ENCODE measurements at regions not wholly inside any gene's neighbourhood (a gene's known extent, or its start where the extent isn't known, plus 50 kb on each side); places are given as distances from the start of the nearest gene placed in this dataset.

DNA sequence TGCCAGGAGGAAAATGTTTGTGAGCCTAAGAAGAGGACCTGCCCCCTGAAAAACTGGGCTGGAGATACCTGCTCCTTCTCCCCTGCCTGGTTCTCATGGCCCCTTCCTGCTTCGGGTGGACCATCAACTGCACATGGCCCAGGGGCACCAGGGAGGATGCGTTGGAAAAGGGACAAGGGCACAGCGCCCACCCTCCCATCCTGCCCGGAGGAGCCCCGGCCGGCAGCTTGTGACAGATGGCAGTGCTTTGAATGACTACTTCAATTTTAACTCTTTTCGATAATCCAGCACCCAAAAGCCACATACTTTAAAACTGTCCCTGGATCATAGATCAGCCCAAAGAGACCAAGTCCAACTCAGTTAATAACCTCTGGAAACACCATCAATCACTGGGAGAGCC, 135.8 kb upstream of the NECTIN1 start:
- H3K9me3 Mint-ChIP-seq = no peaks in the 10 kb centered on the region
- H3K4me1 Mint-ChIP-seq (ENCODE audit: low read depth) = no peaks in the 10 kb centered on the region
- H3K4me3 Mint-ChIP-seq = no peak overlapping the region
- no peaks in the 10 kb centered on the region for H3K36me3 Mint-ChIP-seq (ENCODE audit: low read depth)
- no peak overlapping the region for H3K27ac Mint-ChIP-seq
- intact Hi-C loops (cut with micrococcal nuclease) = no loop called here
- peaks cover 11% of the 10 kb centered on the region for H3K27me3 Mint-ChIP-seq

DNA sequence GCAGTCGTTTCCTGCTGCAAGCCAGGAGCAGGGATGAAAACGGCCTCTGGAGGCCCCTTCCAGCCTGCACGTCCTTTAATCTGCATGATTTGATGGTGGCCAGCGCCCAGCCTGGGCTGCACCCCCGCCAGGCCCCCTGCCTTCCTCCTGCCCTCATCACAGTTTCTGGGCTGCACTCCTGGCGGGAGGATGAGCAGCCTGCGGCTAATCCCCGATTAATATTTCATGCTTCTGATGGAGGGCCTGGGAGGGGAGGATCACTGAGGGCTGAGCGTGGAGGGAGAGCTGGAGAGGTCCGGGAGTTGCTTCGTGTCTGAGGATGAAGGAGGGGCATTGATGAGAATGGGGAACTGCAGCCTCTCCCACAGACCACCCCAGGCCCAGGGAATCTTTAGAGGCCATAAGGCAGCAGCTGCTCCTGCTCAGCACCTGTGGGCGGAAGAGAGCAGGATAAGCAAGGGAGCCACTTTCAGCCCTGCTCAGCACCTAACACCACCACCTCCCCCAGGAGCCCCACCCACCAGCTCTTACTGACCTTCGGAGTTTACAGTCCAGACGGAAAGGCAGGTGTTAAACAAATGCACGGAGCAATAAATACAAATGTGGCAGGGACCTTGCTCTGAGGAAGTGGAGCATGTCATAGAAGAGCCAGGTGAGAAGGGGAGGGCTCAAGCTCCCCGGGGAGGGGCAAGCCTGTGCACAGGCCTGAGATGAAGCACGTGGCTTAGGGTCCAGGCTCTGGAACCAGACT, 135.0 kb upstream of the NECTIN1 start:
- no peak overlapping the region for H3K4me3 Mint-ChIP-seq
- no peaks in the 10 kb centered on the region for H3K4me1 Mint-ChIP-seq (ENCODE audit: low read depth)
- intact Hi-C loops (cut with micrococcal nuclease) = no loop called here
- no peaks in the 10 kb centered on the region for H3K36me3 Mint-ChIP-seq (ENCODE audit: low read depth)
- peaks cover 12% of the 10 kb centered on the region for H3K27me3 Mint-ChIP-seq
- no peak overlapping the region for H3K27ac Mint-ChIP-seq
- no peaks in the 10 kb centered on the region for H3K9me3 Mint-ChIP-seq

DNA sequence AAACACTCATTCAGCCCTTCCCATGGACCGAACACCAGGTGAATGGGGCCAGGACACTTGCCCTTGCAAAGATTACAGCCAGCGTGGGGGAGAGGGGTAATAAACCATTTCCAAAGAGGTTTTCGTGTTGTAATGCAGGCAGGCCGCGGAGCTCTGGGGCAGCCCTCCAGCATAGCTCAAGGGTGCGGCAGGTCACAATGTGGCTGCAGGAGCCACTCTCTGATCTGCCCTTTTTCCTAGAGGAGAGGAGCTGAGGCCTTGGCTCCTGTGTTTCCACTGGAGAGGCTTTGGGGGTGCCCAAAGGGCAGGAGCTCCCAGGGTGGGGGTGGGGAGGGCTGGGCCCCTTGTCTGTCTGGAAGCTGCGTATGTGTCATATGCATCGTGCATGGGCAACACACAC, 134.2 kb upstream of the NECTIN1 start:
- intact Hi-C loops (cut with micrococcal nuclease) = no loop called here
- Mint-ChIP-seq H3K9me3 (no peaks in the 10 kb centered on the region), H3K4me1 (ENCODE audit: low read depth) (no peaks in the 10 kb centered on the region), H3K36me3 (ENCODE audit: low read depth) (no peaks in the 10 kb centered on the region), H3K27me3 (peaks cover 14% of the 10 kb centered on the region), H3K4me3 (no peak overlapping the region), H3K27ac (no peak overlapping the region)

DNA sequence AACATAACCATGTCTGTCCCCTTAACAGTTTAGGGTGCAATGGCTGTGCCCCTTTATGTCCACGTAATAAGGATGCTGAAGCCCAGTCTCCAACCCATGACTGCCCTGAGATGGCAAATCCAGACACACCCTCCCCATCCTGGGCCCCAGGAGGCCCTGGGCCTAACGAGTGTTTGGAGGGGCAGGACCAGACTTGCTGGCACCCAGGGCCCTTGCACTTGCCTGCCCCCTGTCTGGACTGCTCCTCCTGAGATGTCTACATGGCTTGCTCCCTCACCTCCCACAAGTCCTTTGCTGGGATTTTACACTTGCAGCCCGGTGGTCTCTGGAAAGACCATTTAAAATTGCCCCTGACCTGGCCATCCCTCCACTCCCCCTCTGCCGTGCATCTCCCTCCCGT, 132.2 kb upstream of the NECTIN1 start:
- H3K36me3 Mint-ChIP-seq (ENCODE audit: low read depth) = no peaks in the 10 kb centered on the region
- no peaks in the 10 kb centered on the region for H3K4me1 Mint-ChIP-seq (ENCODE audit: low read depth)
- peaks cover 21% of the 10 kb centered on the region for H3K27me3 Mint-ChIP-seq
- H3K9me3 Mint-ChIP-seq = no peaks in the 10 kb centered on the region
- intact Hi-C loops (cut with micrococcal nuclease) = no loop called here
- no peak overlapping the region for H3K27ac Mint-ChIP-seq
- no peak overlapping the region for H3K4me3 Mint-ChIP-seq

DNA sequence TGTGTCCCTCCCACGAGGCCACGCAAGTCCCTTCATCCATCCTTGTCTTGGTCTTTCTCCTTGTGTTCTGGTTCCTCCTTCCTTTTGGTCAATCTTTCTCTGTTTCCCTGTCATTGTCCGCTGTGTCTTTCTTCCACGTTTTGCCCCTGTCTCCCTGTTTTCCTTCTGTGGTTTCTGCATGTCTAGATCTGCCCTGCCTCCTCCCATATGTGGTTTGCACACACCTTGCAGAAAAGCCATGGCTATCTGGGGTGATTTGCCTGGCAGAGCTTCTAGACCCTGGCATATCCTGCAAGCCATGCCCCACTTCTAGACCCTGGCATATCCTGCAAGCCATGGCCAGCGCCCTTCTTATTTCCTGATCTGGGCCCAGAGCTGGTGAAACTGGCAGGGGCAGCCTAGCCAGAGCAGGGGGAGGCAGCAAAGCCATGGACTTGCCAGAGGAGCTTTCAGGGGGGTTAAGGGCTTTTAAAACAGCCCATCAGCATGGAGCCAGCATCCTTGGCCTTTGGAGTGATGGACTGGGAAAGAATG, 131.6 kb upstream of the NECTIN1 start:
- no peaks in the 10 kb centered on the region for H3K4me1 Mint-ChIP-seq (ENCODE audit: low read depth)
- H3K27me3 Mint-ChIP-seq = peaks cover 21% of the 10 kb centered on the region
- no peak overlapping the region for H3K27ac Mint-ChIP-seq
- no peak overlapping the region for H3K4me3 Mint-ChIP-seq
- H3K36me3 Mint-ChIP-seq (ENCODE audit: low read depth) = no peaks in the 10 kb centered on the region
- H3K9me3 Mint-ChIP-seq = no peaks in the 10 kb centered on the region
- intact Hi-C loops (cut with micrococcal nuclease) = no loop called here

DNA sequence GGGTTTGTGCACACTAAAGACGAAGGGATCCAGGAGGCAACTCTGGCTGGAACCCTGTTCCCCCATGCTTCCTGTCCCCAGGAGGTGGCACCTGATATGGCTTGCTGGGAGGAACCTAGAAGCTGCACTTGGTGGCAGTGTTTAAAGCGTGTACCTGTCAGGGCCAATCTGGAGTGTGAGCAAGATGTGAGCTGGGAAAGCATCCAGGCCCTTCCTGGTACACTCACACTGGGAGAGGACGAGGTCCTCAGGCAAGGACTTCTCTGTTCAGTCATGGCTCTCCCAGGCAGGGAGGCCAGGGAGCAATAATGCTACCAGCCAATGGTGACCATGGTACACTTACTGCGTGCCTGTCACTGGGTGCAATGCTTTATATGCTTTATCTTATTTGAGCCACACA, 130.7 kb upstream of the NECTIN1 start:
- no peaks in the 10 kb centered on the region for H3K4me1 Mint-ChIP-seq (ENCODE audit: low read depth)
- no peaks in the 10 kb centered on the region for H3K36me3 Mint-ChIP-seq (ENCODE audit: low read depth)
- peaks cover 21% of the 10 kb centered on the region for H3K27me3 Mint-ChIP-seq
- H3K4me3 Mint-ChIP-seq = no peak overlapping the region
- H3K27ac Mint-ChIP-seq = no peak overlapping the region
- no peaks in the 10 kb centered on the region for H3K9me3 Mint-ChIP-seq
- intact Hi-C loops (cut with micrococcal nuclease) = no loop called here

DNA sequence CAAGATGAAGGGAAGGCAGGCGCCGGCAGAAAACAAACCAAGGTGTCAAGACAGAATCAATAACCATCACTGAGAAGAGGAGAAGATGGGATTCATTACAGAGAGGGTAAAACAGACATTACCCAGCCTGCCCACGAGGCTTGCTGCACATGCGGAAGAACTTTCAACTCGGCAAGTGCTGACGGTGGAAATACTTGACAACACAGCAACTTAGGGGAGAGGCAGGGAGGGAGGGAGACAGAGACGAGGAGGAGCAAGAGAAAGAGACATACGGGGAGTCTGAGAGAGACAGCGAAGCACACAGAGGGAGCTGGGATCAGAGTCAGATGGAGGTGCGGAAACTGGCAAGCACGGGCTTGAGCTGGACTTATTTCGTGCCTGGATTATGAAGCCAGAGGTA, 129.3 kb upstream of the NECTIN1 start:
- intact Hi-C loops (cut with micrococcal nuclease) = no loop called here
- H3K4me3 Mint-ChIP-seq = no peak overlapping the region
- H3K4me1 Mint-ChIP-seq (ENCODE audit: low read depth) = no peaks in the 10 kb centered on the region
- peaks cover 21% of the 10 kb centered on the region for H3K27me3 Mint-ChIP-seq
- H3K27ac Mint-ChIP-seq = no peak overlapping the region
- H3K36me3 Mint-ChIP-seq (ENCODE audit: low read depth) = no peaks in the 10 kb centered on the region
- H3K9me3 Mint-ChIP-seq = no peaks in the 10 kb centered on the region

DNA sequence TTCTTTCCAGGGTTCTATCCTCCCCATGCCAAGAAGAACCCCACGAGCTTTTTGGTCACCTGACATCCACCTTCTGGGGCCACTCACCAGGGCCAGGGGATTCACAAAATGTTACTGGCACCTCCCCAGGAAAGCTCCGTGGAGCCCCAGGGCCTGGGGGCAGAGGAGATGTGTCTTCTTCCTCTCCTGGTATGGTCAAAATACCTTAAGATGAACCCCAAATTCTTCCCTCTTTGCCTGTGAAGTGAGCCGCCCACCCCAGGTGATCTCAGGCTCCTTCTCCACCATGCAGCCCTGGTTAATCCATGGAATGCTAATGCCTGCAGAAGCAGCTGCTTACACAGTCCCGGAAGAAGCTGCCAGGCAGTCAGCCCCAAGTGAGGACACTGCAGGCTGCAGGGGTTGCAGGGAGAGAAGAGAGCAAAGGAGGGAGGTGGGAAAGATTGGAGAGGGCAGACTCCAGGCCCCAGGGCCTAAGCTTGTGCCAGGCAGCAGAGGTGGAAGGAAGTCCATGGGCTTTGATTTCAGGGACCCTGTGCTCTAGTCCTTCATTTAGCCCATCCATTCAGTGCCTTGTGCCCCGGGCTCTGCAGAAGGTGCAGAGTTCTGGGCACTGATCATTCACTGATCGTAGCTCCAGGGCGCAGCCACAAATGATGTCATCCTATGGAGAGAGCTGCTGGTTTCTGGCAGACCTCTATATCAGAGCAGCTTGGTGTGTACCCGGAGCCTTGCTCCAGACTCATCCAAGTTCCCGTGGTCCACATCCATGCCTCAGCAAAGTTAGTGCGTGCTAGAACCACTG, 127.9 kb upstream of the NECTIN1 start:
- no peaks in the 10 kb centered on the region for H3K4me1 Mint-ChIP-seq (ENCODE audit: low read depth)
- H3K4me3 Mint-ChIP-seq = no peak overlapping the region

DNA sequence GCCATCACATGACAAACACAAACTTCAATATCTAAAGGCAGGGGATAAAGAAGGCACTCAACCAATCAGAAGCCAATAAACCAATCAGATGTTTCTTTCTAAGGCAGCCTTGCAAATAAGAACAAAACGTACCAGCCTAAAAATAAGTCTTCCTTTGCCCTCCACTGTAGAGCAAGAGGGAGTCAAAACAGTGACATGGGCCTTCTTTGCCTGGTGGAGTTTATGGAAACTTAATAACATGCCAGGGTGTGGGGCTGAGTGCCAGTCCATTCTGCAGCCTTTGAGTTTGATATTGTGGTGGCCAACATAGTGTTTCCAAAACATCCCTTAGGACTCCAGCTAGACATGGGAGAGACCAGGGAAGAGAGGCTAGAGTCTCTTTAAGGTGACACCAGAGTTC, 126.1 kb upstream of the NECTIN1 start:
- Mint-ChIP-seq H3K27me3 (peaks cover 14% of the 10 kb centered on the region), H3K4me3 (no peak overlapping the region), H3K9me3 (no peaks in the 10 kb centered on the region), H3K27ac (no peak overlapping the region), H3K4me1 (ENCODE audit: low read depth) (no peaks in the 10 kb centered on the region), H3K36me3 (ENCODE audit: low read depth) (no peaks in the 10 kb centered on the region)
- intact Hi-C loops (cut with micrococcal nuclease) = no loop called here

More for the DNA sequence above, 127.9 kb upstream of the NECTIN1 start:
- H3K27me3 Mint-ChIP-seq = peaks cover 19% of the 10 kb centered on the region
- H3K36me3 Mint-ChIP-seq (ENCODE audit: low read depth) = no peaks in the 10 kb centered on the region
- no peaks in the 10 kb centered on the region for H3K9me3 Mint-ChIP-seq
- intact Hi-C loops (cut with micrococcal nuclease) = no loop called here
- no peak overlapping the region for H3K27ac Mint-ChIP-seq

DNA sequence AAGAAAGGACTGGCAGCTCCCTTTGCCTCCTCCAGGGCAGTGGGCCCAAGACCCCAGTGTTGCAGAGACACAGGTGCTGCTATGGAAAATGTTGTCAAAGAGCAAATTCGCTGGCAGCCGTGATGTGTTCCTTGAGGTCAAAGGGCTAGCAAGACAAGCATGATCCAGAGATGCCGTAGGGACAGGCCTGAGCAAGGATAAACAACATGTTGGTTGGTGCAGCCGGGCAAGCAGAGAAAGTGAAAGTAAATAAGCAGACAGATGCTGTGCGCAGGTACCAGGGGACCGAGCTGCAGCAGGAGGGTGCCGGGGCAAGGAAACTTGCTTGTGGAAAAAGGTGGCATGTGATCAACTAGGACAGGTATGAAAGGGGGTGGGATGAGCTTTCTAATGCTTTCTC, 125.5 kb upstream of the NECTIN1 start:
- H3K36me3 Mint-ChIP-seq (ENCODE audit: low read depth) = no peaks in the 10 kb centered on the region
- intact Hi-C loops (cut with micrococcal nuclease) = no loop called here
- H3K9me3 Mint-ChIP-seq = no peaks in the 10 kb centered on the region
- H3K27me3 Mint-ChIP-seq = peaks cover 14% of the 10 kb centered on the region
- no peaks in the 10 kb centered on the region for H3K4me1 Mint-ChIP-seq (ENCODE audit: low read depth)
- no peak overlapping the region for H3K4me3 Mint-ChIP-seq
- no peak overlapping the region for H3K27ac Mint-ChIP-seq

DNA sequence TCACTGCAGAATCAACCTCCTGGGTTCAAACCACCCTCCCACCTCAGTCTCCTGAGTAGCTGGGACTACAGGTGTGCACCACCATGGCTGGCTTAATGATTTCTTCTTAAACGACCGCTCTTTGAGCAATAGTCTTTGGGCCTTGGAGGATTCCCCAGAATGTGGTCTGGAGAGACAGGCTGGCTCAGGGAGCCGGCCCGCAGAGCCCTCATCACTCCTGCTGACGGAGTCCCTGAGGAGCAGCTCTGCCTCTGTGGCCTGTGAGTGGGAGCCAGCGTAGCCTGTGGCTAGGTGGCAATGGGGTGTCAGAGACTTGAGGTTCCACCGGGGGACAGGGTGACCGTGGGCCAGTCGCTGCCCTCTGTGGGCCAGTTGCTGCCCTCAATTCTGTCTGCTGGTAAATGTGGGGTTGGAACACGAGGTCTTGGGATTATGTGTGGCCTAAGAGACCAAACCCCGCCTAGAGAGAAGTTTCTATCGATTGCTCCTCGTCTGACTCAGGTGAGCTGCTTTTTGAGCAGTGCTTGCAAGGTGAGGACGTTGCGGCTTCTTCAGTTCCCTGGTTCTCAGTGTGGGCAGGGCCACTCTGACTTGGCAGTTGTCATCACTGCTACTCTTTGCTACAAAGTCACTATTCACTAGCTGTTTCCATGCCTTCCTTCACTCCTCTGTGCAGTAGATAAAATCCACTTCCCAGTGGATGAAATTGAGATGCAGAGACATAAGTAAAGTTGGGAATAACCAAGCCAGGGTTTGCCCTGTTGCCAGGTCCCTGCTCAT, 124.8 kb upstream of the NECTIN1 start:
- no peaks in the 10 kb centered on the region for H3K9me3 Mint-ChIP-seq
- no peak overlapping the region for H3K4me3 Mint-ChIP-seq
- H3K27me3 Mint-ChIP-seq = peaks cover 12% of the 10 kb centered on the region
- H3K27ac Mint-ChIP-seq = no peak overlapping the region
- H3K4me1 Mint-ChIP-seq (ENCODE audit: low read depth) = no peaks in the 10 kb centered on the region
- intact Hi-C loops (cut with micrococcal nuclease) = no loop called here
- no peaks in the 10 kb centered on the region for H3K36me3 Mint-ChIP-seq (ENCODE audit: low read depth)

DNA sequence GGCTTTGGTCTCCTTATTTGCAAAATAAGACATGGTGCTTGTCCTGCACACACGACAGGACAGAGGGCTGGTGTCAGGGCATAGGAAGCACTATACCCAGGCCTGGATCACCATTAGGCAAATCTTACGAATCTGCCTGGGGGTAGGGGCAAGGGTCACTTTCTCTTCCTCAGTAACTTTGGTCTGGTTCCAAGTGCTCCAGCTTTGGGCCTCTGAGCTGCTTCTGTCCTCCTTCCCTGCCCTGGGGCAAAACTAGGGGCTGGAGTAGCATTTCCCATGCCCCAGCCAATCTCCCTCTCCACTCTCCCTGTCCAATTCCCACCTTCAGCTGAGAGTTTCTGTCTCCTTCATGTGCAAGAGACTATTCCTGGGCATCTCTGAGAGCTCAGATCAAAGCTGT, 123.7 kb upstream of the NECTIN1 start:
- Mint-ChIP-seq H3K4me3 (no peak overlapping the region), H3K36me3 (ENCODE audit: low read depth) (no peaks in the 10 kb centered on the region), H3K27me3 (peaks cover 7% of the 10 kb centered on the region), H3K9me3 (no peaks in the 10 kb centered on the region), H3K27ac (no peak overlapping the region), H3K4me1 (ENCODE audit: low read depth) (no peaks in the 10 kb centered on the region)
- intact Hi-C loops (cut with micrococcal nuclease) = no loop called here

DNA sequence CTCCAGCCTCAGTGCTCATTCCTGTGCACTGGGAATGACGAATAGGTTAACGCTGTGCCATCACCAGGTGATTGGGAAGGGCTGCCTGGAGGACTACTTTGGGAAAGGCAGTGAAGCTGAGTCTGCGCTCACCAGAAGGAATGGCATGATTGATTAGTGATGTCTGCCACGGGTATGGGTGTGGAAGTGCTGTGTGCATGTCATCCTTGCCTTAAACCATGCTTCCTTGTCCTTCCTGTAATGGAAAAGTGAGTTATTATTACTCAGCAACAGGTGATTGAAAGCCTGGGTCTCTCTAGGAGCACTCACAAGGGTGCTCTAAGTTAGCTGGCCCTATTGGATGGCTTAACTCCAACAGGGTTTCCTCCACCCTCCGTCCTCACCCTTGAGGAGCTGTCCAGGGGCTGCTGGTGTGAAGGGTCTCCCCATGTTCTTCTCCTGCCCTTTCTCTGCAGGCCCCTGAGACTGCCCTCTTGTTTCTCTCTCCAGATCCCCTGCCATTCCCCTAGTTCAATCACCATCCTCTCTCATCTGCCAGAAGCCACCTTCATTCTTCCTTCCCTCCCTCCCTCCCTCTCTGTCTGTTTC, 121.9 kb upstream of the NECTIN1 start:
- intact Hi-C loops (cut with micrococcal nuclease) = no loop called here
- H3K27ac Mint-ChIP-seq = no peak overlapping the region
- no peaks in the 10 kb centered on the region for H3K36me3 Mint-ChIP-seq (ENCODE audit: low read depth)
- no peak overlapping the region for H3K4me3 Mint-ChIP-seq
- peaks cover 2% of the 10 kb centered on the region for H3K27me3 Mint-ChIP-seq
- no peaks in the 10 kb centered on the region for H3K9me3 Mint-ChIP-seq
- H3K4me1 Mint-ChIP-seq (ENCODE audit: low read depth) = no peaks in the 10 kb centered on the region

DNA sequence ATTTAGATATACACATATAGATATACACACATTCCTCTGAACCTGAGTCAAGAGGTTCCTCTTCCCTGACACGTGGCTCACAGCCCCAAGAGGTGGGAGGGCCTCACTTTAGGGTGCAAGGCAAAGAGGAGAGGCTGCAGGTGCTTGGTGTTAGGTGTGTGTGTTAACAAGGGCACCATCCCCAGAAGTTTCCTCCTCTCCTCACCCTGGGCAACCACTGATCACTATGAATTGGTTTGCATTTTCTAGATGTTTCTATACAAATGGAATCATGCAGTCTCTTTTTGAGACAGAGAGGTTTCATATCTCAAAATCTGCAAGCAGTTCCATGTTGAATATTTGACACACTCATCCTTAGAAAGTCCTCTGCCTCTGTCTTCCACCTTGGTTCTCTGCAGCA, 120.9 kb upstream of the NECTIN1 start:
- Mint-ChIP-seq H3K9me3 (no peaks in the 10 kb centered on the region), H3K4me1 (ENCODE audit: low read depth) (no peaks in the 10 kb centered on the region), H3K27me3 (peaks cover 2% of the 10 kb centered on the region), H3K27ac (no peak overlapping the region), H3K36me3 (ENCODE audit: low read depth) (no peaks in the 10 kb centered on the region), H3K4me3 (no peak overlapping the region)
- intact Hi-C loops (cut with micrococcal nuclease) = no loop called here
